ENCODE measurements at regions not wholly inside any gene's neighbourhood (a gene's known extent, or its start where the extent isn't known, plus 50 kb on each side); places are given as distances from the start of the nearest gene placed in this dataset.

DNA sequence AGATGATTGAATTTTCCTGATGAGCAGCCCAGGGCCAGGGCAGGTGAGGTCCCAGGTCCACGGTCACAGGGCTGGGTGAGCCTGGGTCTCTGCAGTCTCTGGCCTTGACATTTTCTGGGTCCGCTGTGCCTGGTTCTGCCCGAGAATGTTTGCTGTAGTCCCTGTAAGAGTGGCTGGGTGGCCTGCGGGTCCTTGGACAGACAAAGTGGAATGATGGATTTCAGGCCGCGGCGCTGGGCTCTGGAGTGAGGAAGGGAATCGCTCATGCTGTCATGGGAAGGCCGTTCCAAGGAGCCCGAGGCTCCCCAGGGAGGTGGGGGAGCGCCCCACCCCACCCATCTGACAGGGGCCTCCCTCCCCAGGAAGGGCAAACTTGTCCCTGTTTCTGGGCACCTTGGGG, 153.5 kb upstream of the CIBAR2 start:
- ATAC-seq (ENCODE audit: low read depth): no peak
- POLR2A ChIA-PET (ENCODE audit: unreplicated experiment): no interaction called here

More for the DNA sequence above, 153.5 kb upstream of the CIBAR2 start:
- Histone ChIP-seq H2AFZ (replicated peaks; ENCODE audit: low read length, poor library complexity) (no peak overlapping the region), H3K14ac (replicated peaks; ENCODE audit: low read depth, low read length) (no peak overlapping the region), H2BK15ac (ENCODE audit: low read depth, low read length) (no peak overlapping the region), H2BK20ac (ENCODE audit: low read depth, low read length) (no peak overlapping the region), H2BK120ac (ENCODE audit: low read depth, low read length) (no peak overlapping the region), H2AK5ac (ENCODE audit: low read depth, low read length) (no peak overlapping the region), H4K91ac (ENCODE audit: insufficient read depth, low read depth, low read length) (no peak overlapping the region), H2AK9ac (replicated peaks; ENCODE audit: low read depth, low read length, poor library complexity) (no peak overlapping the region), H3K4me1 (ENCODE audit: control insufficient read depth, insufficient read depth, low read length) (no peaks in the 10 kb centered on the region), H3K4ac (ENCODE audit: low read depth, low read length) (no peak overlapping the region), H3K9me3 (ENCODE audit: control insufficient read depth, insufficient read depth, low read length) (no peaks in the 10 kb centered on the region), H4K20me1 (ENCODE audit: insufficient read depth, low read length) (peaks cover 97% of the 10 kb centered on the region), H3K9ac (ENCODE audit: low read depth, low read length) (no peak overlapping the region), H2BK5ac (ENCODE audit: low read depth, low read length, poor library complexity, severe bottlenecking) (no peak overlapping the region), H3K4me2 (ENCODE audit: low read depth, low read length) (no peak overlapping the region), H3K4me3 (ENCODE audit: insufficient read depth, low read depth, low read length) (no peak overlapping the region), H3K79me1 (ENCODE audit: low read depth in 1 of 2, low read length in 2 of 2) (peaks cover 18 to 73% of the 10 kb centered on the region in 2 experiments), H4K8ac (ENCODE audit: low read depth in 2 of 2, low read length in 2 of 2) (no peak overlapping the region), H3K56ac (ENCODE audit: extremely low read depth, insufficient read depth, low read length) (no peak overlapping the region), H3K27me3 (ENCODE audit: control insufficient read depth, insufficient read depth, low read length) (no peaks in the 10 kb centered on the region), H3K18ac (ENCODE audit: low read depth, low read length) (no peak overlapping the region), H3K27ac (ENCODE audit: insufficient read depth, low read length) (no peak overlapping the region), H4K5ac (ENCODE audit: low read depth, low read length) (no peak overlapping the region), H3K9me1 (ENCODE audit: insufficient read depth, low read length) (no peaks in the 10 kb centered on the region), H3K23ac (ENCODE audit: low read depth, low read length) (no peak overlapping the region), H3K36me3 (ENCODE audit: control insufficient read depth, insufficient read depth, low read length) (no peaks in the 10 kb centered on the region)
- intact Hi-C loops (cut with micrococcal nuclease) (no loop called here), dilution Hi-C loops (cut with HindIII; ENCODE audit: low sequenced_read_pairs, unreplicated experiment) (no loop called here), in situ Hi-C loops (cut with MboI; ENCODE audit: low sequenced_read_pairs) (no loop called here)
- CTCF ChIA-PET: no interaction called here
- WGBS, 2 experiments (ENCODE audit: extremely low coverage in 2 of 2, insufficient read length in 1 of 2): no CpG with 5 or more reads among the region's 11 CpGs
- DNase-seq: no peak
- no TSS peak for BruUV-seq (replicated peaks)
- TF ChIP-seq SMC3 (IDR thresholded peaks at IDR 0.05; ENCODE audit: low read depth, low read length): no peak
- TF ChIP-seq CEBPB (IDR thresholded peaks at IDR 0.05; ENCODE audit: low read depth, low read length): no peak
- TF ChIP-seq FOS (IDR thresholded peaks at IDR 0.05; ENCODE audit: low read depth, low read length): no peak
- no peak for TF ChIP-seq RFX5 (IDR thresholded peaks at IDR 0.05; ENCODE audit: low read depth, low read length)
- no peak for TF ChIP-seq BHLHE40 (IDR thresholded peaks at IDR 0.05; ENCODE audit: low read depth, low read length)
- TF ChIP-seq RCOR1 (IDR thresholded peaks at IDR 0.05; ENCODE audit: insufficient replicate concordance, low read length): no peak
- TF ChIP-seq NFE2L2 (IDR thresholded peaks at IDR 0.05; ENCODE audit: low read depth, low read length): no peak
- no peak for TF ChIP-seq MAZ (IDR thresholded peaks at IDR 0.05; ENCODE audit: borderline replicate concordance, low read depth, low read length)
- TF ChIP-seq MXI1 (IDR thresholded peaks at IDR 0.05; ENCODE audit: borderline replicate concordance, low read depth, low read length): no peak
- TF ChIP-seq, protein P1, sequence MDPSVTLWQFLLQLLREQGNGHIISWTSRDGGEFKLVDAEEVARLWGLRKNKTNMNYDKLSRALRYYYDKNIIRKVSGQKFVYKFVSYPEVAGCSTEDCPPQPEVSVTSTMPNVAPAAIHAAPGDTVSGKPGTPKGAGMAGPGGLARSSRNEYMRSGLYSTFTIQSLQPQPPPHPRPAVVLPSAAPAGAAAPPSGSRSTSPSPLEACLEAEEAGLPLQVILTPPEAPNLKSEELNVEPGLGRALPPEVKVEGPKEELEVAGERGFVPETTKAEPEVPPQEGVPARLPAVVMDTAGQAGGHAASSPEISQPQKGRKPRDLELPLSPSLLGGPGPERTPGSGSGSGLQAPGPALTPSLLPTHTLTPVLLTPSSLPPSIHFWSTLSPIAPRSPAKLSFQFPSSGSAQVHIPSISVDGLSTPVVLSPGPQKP (IDR thresholded peaks at IDR 0.05; ENCODE audit: borderline replicate concordance, low read depth, low read length): no peak
- TF ChIP-seq, protein P2, sequence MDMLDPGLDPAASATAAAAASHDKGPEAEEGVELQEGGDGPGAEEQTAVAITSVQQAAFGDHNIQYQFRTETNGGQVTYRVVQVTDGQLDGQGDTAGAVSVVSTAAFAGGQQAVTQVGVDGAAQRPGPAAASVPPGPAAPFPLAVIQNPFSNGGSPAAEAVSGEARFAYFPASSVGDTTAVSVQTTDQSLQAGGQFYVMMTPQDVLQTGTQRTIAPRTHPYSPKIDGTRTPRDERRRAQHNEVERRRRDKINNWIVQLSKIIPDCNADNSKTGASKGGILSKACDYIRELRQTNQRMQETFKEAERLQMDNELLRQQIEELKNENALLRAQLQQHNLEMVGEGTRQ (IDR thresholded peaks at IDR 0.05; ENCODE audit: low read depth, low read length): no peak
- TF ChIP-seq POLR2A (IDR thresholded peaks at IDR 0.05; ENCODE audit: low read depth, low read length): no peak
- TF ChIP-seq CHD1 (IDR thresholded peaks at IDR 0.05; ENCODE audit: low read depth, low read length): no peak
- TF ChIP-seq, protein P3, sequence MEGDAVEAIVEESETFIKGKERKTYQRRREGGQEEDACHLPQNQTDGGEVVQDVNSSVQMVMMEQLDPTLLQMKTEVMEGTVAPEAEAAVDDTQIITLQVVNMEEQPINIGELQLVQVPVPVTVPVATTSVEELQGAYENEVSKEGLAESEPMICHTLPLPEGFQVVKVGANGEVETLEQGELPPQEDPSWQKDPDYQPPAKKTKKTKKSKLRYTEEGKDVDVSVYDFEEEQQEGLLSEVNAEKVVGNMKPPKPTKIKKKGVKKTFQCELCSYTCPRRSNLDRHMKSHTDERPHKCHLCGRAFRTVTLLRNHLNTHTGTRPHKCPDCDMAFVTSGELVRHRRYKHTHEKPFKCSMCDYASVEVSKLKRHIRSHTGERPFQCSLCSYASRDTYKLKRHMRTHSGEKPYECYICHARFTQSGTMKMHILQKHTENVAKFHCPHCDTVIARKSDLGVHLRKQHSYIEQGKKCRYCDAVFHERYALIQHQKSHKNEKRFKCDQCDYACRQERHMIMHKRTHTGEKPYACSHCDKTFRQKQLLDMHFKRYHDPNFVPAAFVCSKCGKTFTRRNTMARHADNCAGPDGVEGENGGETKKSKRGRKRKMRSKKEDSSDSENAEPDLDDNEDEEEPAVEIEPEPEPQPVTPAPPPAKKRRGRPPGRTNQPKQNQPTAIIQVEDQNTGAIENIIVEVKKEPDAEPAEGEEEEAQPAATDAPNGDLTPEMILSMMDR (conservative IDR thresholded peaks at IDR 0.05; ENCODE audit: low read depth, low read length): no peak

All from IMR-90 (cell line).